ENCODE measurements at regions not wholly inside any gene's neighbourhood (a gene's known extent, or its start where the extent isn't known, plus 50 kb on each side); places are given as distances from the start of the nearest gene placed in this dataset.
A peak's percentile ranks its signal among the peaks of the same experiment; 100 is the strongest.

DNA sequence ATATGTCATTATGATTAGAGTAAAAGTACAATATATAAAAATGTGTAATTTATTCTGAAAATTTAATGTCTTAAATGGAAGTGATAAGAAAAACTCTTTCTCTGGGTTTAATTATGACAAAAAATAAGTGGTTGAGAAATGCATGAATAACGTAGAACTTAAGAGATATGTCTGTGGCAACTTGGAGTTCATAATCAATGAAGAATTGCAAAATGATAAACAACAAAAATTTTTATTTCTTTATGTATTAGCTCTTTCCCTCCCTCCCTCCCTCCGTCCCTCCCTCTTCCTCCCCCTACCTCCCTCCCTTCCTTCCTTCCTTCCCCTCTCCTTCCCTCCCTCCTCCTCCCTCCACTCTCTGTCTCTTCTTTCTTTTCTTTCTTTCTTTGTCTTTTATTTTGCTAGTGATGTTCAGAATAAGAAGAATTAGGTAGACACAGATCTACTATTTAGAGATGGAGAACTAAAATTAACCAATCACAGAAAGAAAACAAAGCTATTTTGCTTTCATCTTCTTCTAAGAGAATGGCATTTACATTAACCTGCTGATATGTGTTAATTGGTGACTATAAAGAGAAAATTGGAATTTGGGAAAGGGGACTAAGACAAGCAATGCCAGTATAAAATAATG lies 96.3 kb upstream of the PDC start:
- H3K27ac ChIP-seq = no peak overlapping the region
- DNase-seq (no peak), ATAC-seq (no peak)
- no peak overlapping the region for H3K4me3 ChIP-seq
- intact Hi-C loops (cut with DNase I) = no loop called here
- no peaks in the 10 kb centered on the region for H3K36me3 ChIP-seq
- no peaks in the 10 kb centered on the region for H3K27me3 ChIP-seq
- H3K4me1 ChIP-seq = no peaks in the 10 kb centered on the region
- TF ChIP-seq, protein P1, sequence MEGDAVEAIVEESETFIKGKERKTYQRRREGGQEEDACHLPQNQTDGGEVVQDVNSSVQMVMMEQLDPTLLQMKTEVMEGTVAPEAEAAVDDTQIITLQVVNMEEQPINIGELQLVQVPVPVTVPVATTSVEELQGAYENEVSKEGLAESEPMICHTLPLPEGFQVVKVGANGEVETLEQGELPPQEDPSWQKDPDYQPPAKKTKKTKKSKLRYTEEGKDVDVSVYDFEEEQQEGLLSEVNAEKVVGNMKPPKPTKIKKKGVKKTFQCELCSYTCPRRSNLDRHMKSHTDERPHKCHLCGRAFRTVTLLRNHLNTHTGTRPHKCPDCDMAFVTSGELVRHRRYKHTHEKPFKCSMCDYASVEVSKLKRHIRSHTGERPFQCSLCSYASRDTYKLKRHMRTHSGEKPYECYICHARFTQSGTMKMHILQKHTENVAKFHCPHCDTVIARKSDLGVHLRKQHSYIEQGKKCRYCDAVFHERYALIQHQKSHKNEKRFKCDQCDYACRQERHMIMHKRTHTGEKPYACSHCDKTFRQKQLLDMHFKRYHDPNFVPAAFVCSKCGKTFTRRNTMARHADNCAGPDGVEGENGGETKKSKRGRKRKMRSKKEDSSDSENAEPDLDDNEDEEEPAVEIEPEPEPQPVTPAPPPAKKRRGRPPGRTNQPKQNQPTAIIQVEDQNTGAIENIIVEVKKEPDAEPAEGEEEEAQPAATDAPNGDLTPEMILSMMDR (IDR thresholded peaks at IDR 0.05) = no peak
- H3K9me3 ChIP-seq = peaks cover 2% of the 10 kb centered on the region

DNA sequence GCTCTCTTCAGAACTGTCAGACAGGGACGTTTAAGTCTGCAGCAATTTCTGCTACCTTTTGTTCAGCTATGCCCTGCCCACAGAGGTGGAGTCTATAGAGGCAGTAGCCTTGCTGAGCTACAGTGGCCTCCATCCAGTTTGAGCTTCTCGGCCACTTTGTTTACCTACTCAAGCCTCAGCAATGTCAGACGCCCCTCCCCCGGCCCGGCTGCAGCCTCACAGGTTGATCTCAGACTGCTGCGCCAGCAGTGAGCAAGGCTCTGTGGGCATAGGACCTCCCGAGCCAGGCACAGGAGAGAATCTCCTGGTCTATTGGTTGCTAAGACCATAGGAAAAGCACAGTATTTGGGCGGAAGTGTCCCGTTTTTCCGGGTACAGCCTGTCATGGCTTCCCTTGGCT lies 89.9 kb upstream of the PDC start:
- Histone ChIP-seq H3K9me3 (peaks cover 14% of the 10 kb centered on the region), H3K4me3 (no peak overlapping the region), H3K4me1 (no peaks in the 10 kb centered on the region), H3K27me3 (no peaks in the 10 kb centered on the region), H3K36me3 (no peaks in the 10 kb centered on the region), H3K27ac (no peak overlapping the region)
- intact Hi-C loops (cut with DNase I) = no loop called here
- TF ChIP-seq, protein P1 (IDR thresholded peaks at IDR 0.05) = no peak
- no peak for ATAC-seq
- DNase-seq = no peak

DNA sequence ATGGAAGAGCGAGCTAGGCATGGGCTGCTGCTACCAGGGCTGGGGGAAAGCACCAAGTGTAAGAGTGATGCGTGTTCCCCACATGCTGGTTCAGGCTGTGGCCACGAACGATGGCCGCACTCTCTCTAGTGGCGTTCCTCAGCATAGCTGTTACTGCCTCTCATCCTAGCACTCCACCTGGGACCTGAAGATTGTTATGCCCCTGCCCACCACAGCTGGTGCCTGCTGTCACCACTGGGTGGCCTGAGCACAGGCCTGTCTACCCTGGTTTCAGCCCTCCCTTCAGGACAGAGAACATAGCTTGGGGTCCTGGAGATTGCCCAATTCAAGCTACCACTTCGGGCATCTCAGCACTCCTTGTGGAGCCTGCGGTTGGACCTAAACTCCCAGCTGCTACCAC lies 80.1 kb upstream of the PDC start:
- H3K4me3 ChIP-seq = no peak overlapping the region
- intact Hi-C loops (cut with DNase I) = no loop called here
- peaks cover 9% of the 10 kb centered on the region for H3K9me3 ChIP-seq
- peak; percentile 25 for ATAC-seq
- TF ChIP-seq, protein P1 (IDR thresholded peaks at IDR 0.05) = no peak
- H3K4me1 ChIP-seq = peaks cover 4% of the 10 kb centered on the region
- H3K36me3 ChIP-seq = no peaks in the 10 kb centered on the region
- no peak overlapping the region for H3K27ac ChIP-seq
- DNase-seq = no peak
- H3K27me3 ChIP-seq = no peaks in the 10 kb centered on the region

DNA sequence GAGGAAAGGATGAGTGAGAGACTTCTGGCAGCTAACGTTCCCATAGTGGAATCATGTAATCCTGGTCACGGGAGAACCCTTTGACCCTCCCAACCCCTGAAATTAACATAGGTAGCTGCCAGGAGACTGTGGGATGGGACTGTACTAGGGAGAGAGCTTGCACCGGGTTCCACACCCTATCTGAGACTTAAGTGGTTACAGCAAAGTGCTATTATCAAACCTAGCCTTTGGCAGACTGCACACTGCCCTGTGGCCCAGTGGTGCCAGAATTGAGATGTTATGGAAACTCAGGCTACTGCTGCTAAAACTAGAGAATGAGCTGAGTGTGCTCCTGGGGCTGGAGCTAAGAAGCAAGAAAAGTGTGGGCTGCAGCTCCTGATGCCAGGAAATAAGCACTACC lies 79.6 kb upstream of the PDC start:
- peaks cover 7% of the 10 kb centered on the region for H3K4me1 ChIP-seq
- intact Hi-C loops (cut with DNase I) = no loop called here
- TF ChIP-seq, protein P1 (IDR thresholded peaks at IDR 0.05) = no peak
- no peak for DNase-seq
- H3K27ac ChIP-seq = no peak overlapping the region
- peaks cover 9% of the 10 kb centered on the region for H3K9me3 ChIP-seq
- H3K27me3 ChIP-seq = no peaks in the 10 kb centered on the region
- no peaks in the 10 kb centered on the region for H3K36me3 ChIP-seq
- H3K4me3 ChIP-seq = no peak overlapping the region
- no peak for ATAC-seq

DNA sequence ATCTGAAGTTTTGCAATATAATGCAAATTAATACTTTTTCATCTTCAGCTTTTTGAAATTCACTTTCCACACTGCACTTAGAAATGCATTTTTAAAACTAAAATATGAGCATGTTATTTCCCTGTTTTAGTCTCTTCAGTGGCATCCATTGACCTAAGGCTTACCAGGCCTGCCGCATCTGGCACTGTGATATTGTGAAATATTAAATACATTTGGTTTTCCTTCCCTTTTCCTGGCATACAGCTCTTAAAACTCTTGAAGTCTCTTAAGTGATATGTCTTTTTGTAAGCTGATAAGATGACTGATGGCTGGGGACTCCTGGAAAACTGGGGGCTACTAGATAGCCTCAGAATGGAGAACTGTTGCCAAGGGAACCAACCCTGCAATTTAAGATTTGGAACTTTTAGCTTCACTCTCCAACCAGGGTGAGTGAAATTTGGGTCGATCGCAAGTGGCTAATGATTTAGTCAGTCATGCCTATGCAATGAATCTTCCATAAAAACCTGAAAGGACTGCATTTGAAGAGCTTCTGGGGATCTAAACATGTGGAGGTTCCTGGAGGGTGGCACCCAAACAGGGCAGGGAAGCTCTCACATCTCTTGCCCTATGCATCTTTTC lies 75.5 kb upstream of the PDC start:
- Histone ChIP-seq H3K9me3 (no peaks in the 10 kb centered on the region), H3K27me3 (no peaks in the 10 kb centered on the region), H3K4me3 (no peak overlapping the region), H3K27ac (no peak overlapping the region), H3K36me3 (no peaks in the 10 kb centered on the region), H3K4me1 (peaks cover 7% of the 10 kb centered on the region)
- DNase-seq (no peak), ATAC-seq (peak; percentile 43)
- intact Hi-C loops (cut with DNase I) = no loop called here
- TF ChIP-seq, protein P1 (IDR thresholded peaks at IDR 0.05) = no peak

All from upper lobe of right lung (tissue), 1 donor.